ENCODE measurements at regions not wholly inside any gene's neighbourhood (a gene's known extent, or its start where the extent isn't known, plus 50 kb on each side); places are given as distances from the start of the nearest gene placed in this dataset.

- no peak overlapping the region for H3K9ac ChIP-seq (ENCODE audit: low read length)
- peak; percentile 59 for DNase-seq (ENCODE audit: low read depth)
These were observed 59.1 kb upstream of the COL1A2 start for GRCh38 chr7:94335586-94335985.

GRCh38 chr7:94336009-94336408 lies 58.7 kb upstream of the COL1A2 start:
- peak overlapping the region; percentile 6 for H3K4me2 ChIP-seq (ENCODE audit: low read length)
- H3K4me1 Mint-ChIP-seq (ENCODE audit: low read depth, unreplicated experiment), result peaks cover 53% of the 10 kb centered on the region
- H3K27ac ChIP-seq (ENCODE audit: low read depth, low read length), result no peak overlapping the region
- H3K36me3 Mint-ChIP-seq (ENCODE audit: low read depth, unreplicated experiment), result no peaks in the 10 kb centered on the region
- no peaks in the 10 kb centered on the region for H3K79me2 ChIP-seq (ENCODE audit: insufficient read depth, low read length)
- H3K4me1 ChIP-seq (ENCODE audit: insufficient read depth, low read length), result peaks cover 12% of the 10 kb centered on the region
- no peaks in the 10 kb centered on the region for H4K20me1 ChIP-seq (ENCODE audit: insufficient read depth, low read length)
- no peak overlapping the region for H3K4me3 ChIP-seq (ENCODE audit: insufficient read depth, low read depth, low read length)
- DNase-seq (ENCODE audit: low read depth) (no peak), FAIRE-seq (no peak)
- H3K27ac Mint-ChIP-seq (ENCODE audit: unreplicated experiment), result peak overlapping the region; percentile 54
- H2AFZ ChIP-seq (ENCODE audit: low read depth, low read length), result no peak overlapping the region
- no peaks in the 10 kb centered on the region for H3K36me3 ChIP-seq (ENCODE audit: insufficient read depth, low read length)
- H3K27me3 Mint-ChIP-seq (ENCODE audit: low read depth, unreplicated experiment), result no peaks in the 10 kb centered on the region
- H3K9me3 ChIP-seq (ENCODE audit: insufficient read depth, low read depth, low read length), result no peaks in the 10 kb centered on the region
- no peaks in the 10 kb centered on the region for H3K27me3 ChIP-seq (ENCODE audit: insufficient read depth, low read length)
- H3K9me3 Mint-ChIP-seq (ENCODE audit: unreplicated experiment), result no peaks in the 10 kb centered on the region
- H3K9ac ChIP-seq (ENCODE audit: low read length), result no peak overlapping the region
- H3K4me3 Mint-ChIP-seq (ENCODE audit: unreplicated experiment), result no peak overlapping the region
- TF ChIP-seq EZH2 (IDR thresholded peaks at IDR 0.05; ENCODE audit: insufficient read depth, low read length), result no peak
- no peak for TF ChIP-seq CTCF (IDR thresholded peaks at IDR 0.05; ENCODE audit: insufficient read depth, low read depth, low read length)

More at GRCh38 chr7:94335586-94335985, 59.1 kb upstream of the COL1A2 start:
- Mint-ChIP-seq H3K4me1 (ENCODE audit: low read depth, unreplicated experiment) (peaks cover 53% of the 10 kb centered on the region), H3K27ac (ENCODE audit: unreplicated experiment) (peak overlapping the region; percentile 54), H3K36me3 (ENCODE audit: low read depth, unreplicated experiment) (no peaks in the 10 kb centered on the region), H3K4me3 (ENCODE audit: unreplicated experiment) (no peak overlapping the region), H3K27me3 (ENCODE audit: low read depth, unreplicated experiment) (no peaks in the 10 kb centered on the region), H3K9me3 (ENCODE audit: unreplicated experiment) (no peaks in the 10 kb centered on the region)
- TF ChIP-seq EZH2 (IDR thresholded peaks at IDR 0.05; ENCODE audit: insufficient read depth, low read length) (no peak), CTCF (IDR thresholded peaks at IDR 0.05; ENCODE audit: insufficient read depth, low read depth, low read length) (no peak)
- Histone ChIP-seq H3K4me1 (ENCODE audit: insufficient read depth, low read length) (peaks cover 12% of the 10 kb centered on the region), H2AFZ (ENCODE audit: low read depth, low read length) (no peak overlapping the region), H3K79me2 (ENCODE audit: insufficient read depth, low read length) (no peaks in the 10 kb centered on the region), H3K27ac (ENCODE audit: low read depth, low read length) (no peak overlapping the region), H3K4me3 (ENCODE audit: insufficient read depth, low read depth, low read length) (no peak overlapping the region), H4K20me1 (ENCODE audit: insufficient read depth, low read length) (no peaks in the 10 kb centered on the region), H3K36me3 (ENCODE audit: insufficient read depth, low read length) (no peaks in the 10 kb centered on the region), H3K4me2 (ENCODE audit: low read length) (peak overlapping the region; percentile 6), H3K27me3 (ENCODE audit: insufficient read depth, low read length) (no peaks in the 10 kb centered on the region), H3K9me3 (ENCODE audit: insufficient read depth, low read depth, low read length) (no peaks in the 10 kb centered on the region)
- no peak for FAIRE-seq

GRCh38 chr7:94338921-94339371 lies 55.7 kb upstream of the COL1A2 start:
- Mint-ChIP-seq H3K4me3 (ENCODE audit: unreplicated experiment) (no peak overlapping the region), H3K4me1 (ENCODE audit: low read depth, unreplicated experiment) (peaks cover 47% of the 10 kb centered on the region), H3K36me3 (ENCODE audit: low read depth, unreplicated experiment) (no peaks in the 10 kb centered on the region), H3K27me3 (ENCODE audit: low read depth, unreplicated experiment) (no peaks in the 10 kb centered on the region), H3K27ac (ENCODE audit: unreplicated experiment) (no peak overlapping the region), H3K9me3 (ENCODE audit: unreplicated experiment) (no peaks in the 10 kb centered on the region)
- H3K4me1 ChIP-seq (ENCODE audit: insufficient read depth, low read length), result peaks cover 12% of the 10 kb centered on the region
- H3K9me3 ChIP-seq (ENCODE audit: insufficient read depth, low read depth, low read length), result no peaks in the 10 kb centered on the region
- H3K9ac ChIP-seq (ENCODE audit: low read length), result no peak overlapping the region
- H3K36me3 ChIP-seq (ENCODE audit: insufficient read depth, low read length), result no peaks in the 10 kb centered on the region
- no peak overlapping the region for H2AFZ ChIP-seq (ENCODE audit: low read depth, low read length)
- H4K20me1 ChIP-seq (ENCODE audit: insufficient read depth, low read length), result no peaks in the 10 kb centered on the region
- no peaks in the 10 kb centered on the region for H3K27me3 ChIP-seq (ENCODE audit: insufficient read depth, low read length)
- TF ChIP-seq CTCF (IDR thresholded peaks at IDR 0.05; ENCODE audit: insufficient read depth, low read depth, low read length) (no peak), EZH2 (IDR thresholded peaks at IDR 0.05; ENCODE audit: insufficient read depth, low read length) (no peak)
- no peak overlapping the region for H3K27ac ChIP-seq (ENCODE audit: low read depth, low read length)
- no peak overlapping the region for H3K4me2 ChIP-seq (ENCODE audit: low read length)
- FAIRE-seq (no peak), DNase-seq (ENCODE audit: low read depth) (peak; percentile 74)
- H3K79me2 ChIP-seq (ENCODE audit: insufficient read depth, low read length), result no peaks in the 10 kb centered on the region
- H3K4me3 ChIP-seq (ENCODE audit: insufficient read depth, low read depth, low read length), result no peak overlapping the region

All from astrocyte (in vitro differentiated cells and primary cell).